ENCODE measurements at regions not wholly inside any gene's neighbourhood (a gene's known extent, or its start where the extent isn't known, plus 50 kb on each side); places are given as distances from the start of the nearest gene placed in this dataset.

DNA sequence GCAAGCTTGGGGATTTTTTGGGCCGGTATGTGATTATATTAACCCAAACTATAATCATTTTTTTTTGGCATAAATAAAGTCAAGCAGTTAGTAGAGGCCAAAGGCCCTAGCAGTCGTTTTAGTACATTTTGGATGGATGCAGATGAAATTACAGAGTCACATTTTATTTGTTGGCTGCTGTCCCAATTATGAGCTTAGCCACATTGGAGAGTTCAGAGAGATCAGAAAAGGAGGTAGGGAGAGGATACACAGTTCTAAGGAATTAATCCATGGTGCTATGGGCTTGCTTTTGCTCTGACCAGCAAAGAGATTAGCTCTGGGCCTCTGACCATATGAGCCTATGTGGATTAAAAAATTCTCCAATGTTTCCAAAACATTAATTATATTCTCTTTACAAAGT lies 395.1 kb downstream of the RAPGEF2 start:
- no peak for DNase-seq (ENCODE audit: low read depth)
- TF ChIP-seq, protein P1, sequence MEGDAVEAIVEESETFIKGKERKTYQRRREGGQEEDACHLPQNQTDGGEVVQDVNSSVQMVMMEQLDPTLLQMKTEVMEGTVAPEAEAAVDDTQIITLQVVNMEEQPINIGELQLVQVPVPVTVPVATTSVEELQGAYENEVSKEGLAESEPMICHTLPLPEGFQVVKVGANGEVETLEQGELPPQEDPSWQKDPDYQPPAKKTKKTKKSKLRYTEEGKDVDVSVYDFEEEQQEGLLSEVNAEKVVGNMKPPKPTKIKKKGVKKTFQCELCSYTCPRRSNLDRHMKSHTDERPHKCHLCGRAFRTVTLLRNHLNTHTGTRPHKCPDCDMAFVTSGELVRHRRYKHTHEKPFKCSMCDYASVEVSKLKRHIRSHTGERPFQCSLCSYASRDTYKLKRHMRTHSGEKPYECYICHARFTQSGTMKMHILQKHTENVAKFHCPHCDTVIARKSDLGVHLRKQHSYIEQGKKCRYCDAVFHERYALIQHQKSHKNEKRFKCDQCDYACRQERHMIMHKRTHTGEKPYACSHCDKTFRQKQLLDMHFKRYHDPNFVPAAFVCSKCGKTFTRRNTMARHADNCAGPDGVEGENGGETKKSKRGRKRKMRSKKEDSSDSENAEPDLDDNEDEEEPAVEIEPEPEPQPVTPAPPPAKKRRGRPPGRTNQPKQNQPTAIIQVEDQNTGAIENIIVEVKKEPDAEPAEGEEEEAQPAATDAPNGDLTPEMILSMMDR (IDR thresholded peaks at IDR 0.05; ENCODE audit: insufficient read depth, low read depth, low read length, missing control alignments) = no peak
- no peak overlapping the region for H3K4me3 ChIP-seq (ENCODE audit: low read length)

DNA sequence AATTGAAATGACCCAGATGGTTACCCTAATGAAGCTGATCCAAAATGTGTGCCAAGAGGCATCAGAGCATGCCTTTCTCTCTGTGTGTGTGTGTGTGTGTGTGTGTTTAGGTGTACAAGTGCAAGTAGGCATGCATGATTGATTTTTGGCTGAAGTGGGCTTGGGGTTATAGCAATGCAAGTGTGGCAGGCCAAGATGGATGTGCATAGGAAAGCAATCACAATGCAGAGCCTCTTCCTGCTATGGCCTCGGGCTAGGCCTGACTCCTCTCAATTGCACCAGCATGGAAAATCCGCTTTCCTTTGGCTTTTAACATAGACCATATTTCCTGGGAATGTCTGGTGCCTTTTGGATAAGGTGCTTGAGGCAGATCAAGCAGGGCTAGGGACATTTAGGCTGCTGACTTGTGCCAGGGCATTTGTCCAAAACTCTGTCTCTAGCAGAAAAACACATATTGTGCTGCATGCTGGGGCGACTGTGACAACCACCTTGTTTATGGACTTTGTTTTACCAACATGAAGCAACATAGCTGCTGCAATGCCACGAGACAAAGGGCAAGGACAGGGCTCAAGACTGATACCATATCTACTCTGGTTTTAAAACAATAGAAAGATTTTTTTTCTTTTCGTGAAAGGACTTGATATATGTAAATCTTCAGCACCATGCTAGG lies 395.7 kb downstream of the RAPGEF2 start:
- no peak for DNase-seq (ENCODE audit: low read depth)
- TF ChIP-seq, protein P1 (IDR thresholded peaks at IDR 0.05; ENCODE audit: insufficient read depth, low read depth, low read length, missing control alignments) = no peak
- H3K4me3 ChIP-seq (ENCODE audit: low read length) = no peak overlapping the region

DNA sequence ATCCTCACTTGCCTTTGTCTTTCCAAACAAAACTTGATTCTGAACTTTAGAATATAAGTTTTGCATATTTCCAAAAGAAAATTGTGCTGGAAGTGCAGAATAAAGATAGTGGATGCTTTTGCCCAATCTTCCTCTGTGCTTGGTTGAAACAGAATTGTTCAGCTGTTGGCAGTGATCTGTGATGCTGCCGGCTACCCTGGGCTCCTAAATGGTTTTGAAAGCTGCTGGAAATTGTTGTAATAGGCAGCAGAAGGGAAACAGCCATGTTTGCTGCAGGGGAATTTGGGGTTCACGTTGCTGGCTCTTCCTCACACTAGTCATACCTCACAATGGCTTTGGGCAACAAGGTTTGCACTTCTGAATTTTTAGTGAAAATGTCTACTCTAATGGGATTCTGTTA lies 398.0 kb downstream of the RAPGEF2 start:
- DNase-seq (ENCODE audit: low read depth) = no peak
- no peak overlapping the region for H3K4me3 ChIP-seq (ENCODE audit: low read length)
- TF ChIP-seq, protein P1 (IDR thresholded peaks at IDR 0.05; ENCODE audit: insufficient read depth, low read depth, low read length, missing control alignments) = no peak

DNA sequence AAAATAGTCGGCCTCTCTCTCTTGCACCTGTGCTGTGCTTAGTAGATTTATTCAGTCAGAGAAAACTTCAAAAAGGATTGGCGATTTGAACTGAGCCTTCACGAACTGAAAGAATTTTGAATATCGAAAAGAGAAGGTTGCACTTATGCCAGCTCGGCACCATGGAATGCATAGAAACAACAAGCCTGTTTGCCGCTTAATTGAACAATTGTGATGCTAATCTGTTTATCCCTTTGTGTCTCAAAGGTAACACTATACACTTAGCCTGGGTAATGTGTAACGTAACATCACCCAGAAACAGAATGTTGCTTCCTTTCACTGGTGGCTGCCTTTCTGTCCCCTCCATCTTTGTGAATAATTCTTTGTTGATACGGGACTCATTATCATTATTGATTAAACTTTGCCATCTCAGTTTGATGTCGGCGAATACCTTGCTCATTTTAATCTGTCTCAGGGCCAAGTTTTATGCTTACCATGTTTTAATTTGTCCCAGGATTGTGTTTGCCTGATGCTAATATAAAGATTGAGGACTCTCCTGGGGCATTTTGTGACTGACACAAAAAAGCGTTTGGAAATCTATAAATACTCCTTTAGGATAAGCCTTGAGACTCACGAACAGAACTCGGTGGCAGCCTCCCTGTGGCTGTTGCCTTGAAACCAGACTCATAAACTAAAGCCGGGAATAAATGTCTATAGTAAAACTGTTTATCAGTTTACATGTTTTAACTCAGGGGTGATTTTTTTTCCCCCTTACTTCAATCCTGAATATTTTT lies 400.5 kb downstream of the RAPGEF2 start:
- H3K4me3 ChIP-seq (ENCODE audit: low read length) = no peak overlapping the region
- DNase-seq (ENCODE audit: low read depth) = no peak
- TF ChIP-seq, protein P1 (IDR thresholded peaks at IDR 0.05; ENCODE audit: insufficient read depth, low read depth, low read length, missing control alignments) = no peak

DNA sequence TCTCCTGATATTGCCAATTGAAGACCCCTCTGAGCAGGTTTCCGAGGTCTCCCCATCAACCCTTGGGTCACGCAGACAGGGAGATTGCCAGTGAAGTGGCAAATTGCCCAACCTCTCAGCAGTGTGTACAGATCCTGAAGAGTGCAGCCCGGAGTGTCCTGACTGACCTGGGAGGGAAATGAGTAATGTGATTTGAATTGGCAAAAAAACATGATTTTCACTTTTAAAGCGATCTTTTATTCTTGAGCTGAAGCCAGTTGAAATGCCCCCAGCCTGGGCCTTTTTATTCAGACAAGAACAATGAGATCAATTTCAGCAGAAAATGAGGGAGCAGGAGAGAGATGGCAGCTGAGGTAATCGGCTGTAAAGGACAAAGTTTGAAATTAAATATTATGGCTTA lies 401.8 kb downstream of the RAPGEF2 start:
- H3K4me3 ChIP-seq (ENCODE audit: low read length) = no peak overlapping the region
- TF ChIP-seq, protein P1 (IDR thresholded peaks at IDR 0.05; ENCODE audit: insufficient read depth, low read depth, low read length, missing control alignments) = no peak
- DNase-seq (ENCODE audit: low read depth) = peak; percentile 24

DNA sequence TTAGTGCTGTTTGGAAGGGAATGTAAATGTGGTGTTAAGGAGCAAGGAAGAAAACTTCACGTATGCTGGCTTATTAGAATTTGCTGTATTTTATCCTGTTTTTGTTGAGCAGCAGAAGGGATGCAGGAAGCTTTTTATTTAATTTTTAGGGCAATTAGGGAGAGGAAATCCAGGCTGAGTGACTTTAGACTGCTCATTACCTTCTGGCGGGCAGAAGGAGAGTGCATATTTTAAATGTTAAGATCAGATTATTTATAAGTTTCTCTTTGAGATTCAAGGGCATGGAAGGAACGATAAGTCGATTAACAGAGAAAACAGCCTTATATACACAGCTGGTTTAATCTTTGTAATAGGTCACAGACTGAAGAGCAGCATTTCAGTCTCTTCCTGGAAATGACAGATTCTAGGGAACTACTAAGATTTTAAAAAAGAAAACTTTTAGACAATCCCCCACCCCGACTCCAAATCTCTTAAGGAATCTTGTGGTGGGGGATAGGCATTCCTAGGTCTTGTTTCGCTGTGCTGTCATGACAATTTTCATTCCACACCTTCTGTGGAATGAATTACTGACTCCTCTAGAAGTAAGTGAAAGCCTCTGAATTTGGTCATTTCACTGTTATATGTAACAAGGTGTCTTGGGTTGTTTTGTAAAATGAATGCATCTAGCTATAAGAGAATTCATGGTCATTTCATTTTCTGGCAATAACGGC lies 402.5 kb downstream of the RAPGEF2 start:
- DNase-seq (ENCODE audit: low read depth) = no peak
- TF ChIP-seq, protein P1 (IDR thresholded peaks at IDR 0.05; ENCODE audit: insufficient read depth, low read depth, low read length, missing control alignments) = no peak
- no peak overlapping the region for H3K4me3 ChIP-seq (ENCODE audit: low read length)
